Activated CD4-positive, alpha-beta T cell treated with anti-CD3 and anti-CD28 coated beads for 36 hours (primary cell): ENCODE measurements at regions not wholly inside any gene's neighbourhood (a gene's known extent, or its start where the extent isn't known, plus 50 kb on each side); places are given as distances from the start of the nearest gene placed in this dataset.

Experiments
- ATAC-seq: fragments of 200-7000 bp; cut with Tn5 transposase; one replicate; pipeline ENCODE4 v1.10.0; 2021; ENCODE audit warnings: mild to moderate bottlenecking, moderate library complexity
- CTCF ChIA-PET: fragments of 350-600 bp; sonication (Branson Sonifier 250); formaldehyde crosslinking; loops from one replicate; lab custom pipeline; 2021; ENCODE audit warnings: antibody characterized with exemption; lab: Charles Lee
- POLR2A ChIA-PET: fragments of 350-600 bp; sonication (Branson Sonifier 250); formaldehyde crosslinking; loops from one replicate; lab custom pipeline; 2021; ENCODE audit warnings: antibody characterized with exemption, inconsistent platforms; lab: Charles Lee
- DNase-seq: peaks from one replicate; pipeline ENCODE4 v3.0.0-alpha.2; 2020
- H3K27ac Mint-ChIP-seq: one replicate; pipeline ENCODE4 v1.8.0; 2021; ENCODE audit warnings: mixed read lengths
- H3K27me3 Mint-ChIP-seq: one replicate; pipeline ENCODE4 v1.8.0; 2021; ENCODE audit warnings: mixed read lengths
- H3K36me3 Mint-ChIP-seq: one replicate; pipeline ENCODE4 v1.8.0; 2021; ENCODE audit warnings: low read depth, mixed read lengths
- H3K4me1 Mint-ChIP-seq: one replicate; pipeline ENCODE4 v1.8.0; 2021; ENCODE audit warnings: mixed read lengths
- H3K4me3 Mint-ChIP-seq: one replicate; pipeline ENCODE4 v1.8.0; 2021; ENCODE audit warnings: mild to moderate bottlenecking, moderate library complexity, mixed read lengths
- H3K9me3 Mint-ChIP-seq: one replicate; pipeline ENCODE4 v1.8.0; 2021; ENCODE audit warnings: low read depth, mixed read lengths
- intact Hi-C, 2 experiments: fragments of 100-400 bp; cut with DNase I in 1 of 2; cut with micrococcal nuclease in 1 of 2; formaldehyde crosslinking; loops; one replicate each; pipeline versions ENCODE4 v1.14.2 to v1.15.1; 2022 to 2024; cut with DNase I, micrococcal nuclease

- H3K27ac Mint-ChIP-seq, result no peak overlapping the region
- DNase-seq (no peak), ATAC-seq (no peak)
- H3K4me1 Mint-ChIP-seq, result no peaks in the 10 kb centered on the region
- no peaks in the 10 kb centered on the region for H3K36me3 Mint-ChIP-seq
- H3K4me3 Mint-ChIP-seq, result no peak overlapping the region
- no peaks in the 10 kb centered on the region for H3K27me3 Mint-ChIP-seq
- CTCF ChIA-PET, result no interaction called here
- POLR2A ChIA-PET, result no interaction called here
- intact Hi-C loops, result no loop called here
- H3K9me3 Mint-ChIP-seq, result no peaks in the 10 kb centered on the region
Measured at GRCh38 chr9:16329671-16330113, 540.8 kb downstream of the BNC2 start.

GRCh38 chr9:16331031-16331430, 539.4 kb downstream of the BNC2 start:
- CTCF ChIA-PET, result no interaction called here
- Mint-ChIP-seq H3K27ac (no peak overlapping the region), H3K27me3 (no peaks in the 10 kb centered on the region), H3K4me1 (no peaks in the 10 kb centered on the region), H3K4me3 (no peak overlapping the region), H3K9me3 (no peaks in the 10 kb centered on the region), H3K36me3 (no peaks in the 10 kb centered on the region)
- no peak for DNase-seq
- intact Hi-C loops, result no loop called here
- ATAC-seq, result no peak
- POLR2A ChIA-PET, result no interaction called here

GRCh38 chr9:16331527-16331926, 538.9 kb downstream of the BNC2 start:
- H3K9me3 Mint-ChIP-seq, result no peaks in the 10 kb centered on the region
- ATAC-seq, result no peak
- no peaks in the 10 kb centered on the region for H3K36me3 Mint-ChIP-seq
- no peak overlapping the region for H3K4me3 Mint-ChIP-seq
- no peaks in the 10 kb centered on the region for H3K4me1 Mint-ChIP-seq
- CTCF ChIA-PET, result no interaction called here
- intact Hi-C loops, result no loop called here
- H3K27me3 Mint-ChIP-seq, result no peaks in the 10 kb centered on the region
- DNase-seq, result no peak
- no peak overlapping the region for H3K27ac Mint-ChIP-seq
- POLR2A ChIA-PET, result no interaction called here

DNA sequence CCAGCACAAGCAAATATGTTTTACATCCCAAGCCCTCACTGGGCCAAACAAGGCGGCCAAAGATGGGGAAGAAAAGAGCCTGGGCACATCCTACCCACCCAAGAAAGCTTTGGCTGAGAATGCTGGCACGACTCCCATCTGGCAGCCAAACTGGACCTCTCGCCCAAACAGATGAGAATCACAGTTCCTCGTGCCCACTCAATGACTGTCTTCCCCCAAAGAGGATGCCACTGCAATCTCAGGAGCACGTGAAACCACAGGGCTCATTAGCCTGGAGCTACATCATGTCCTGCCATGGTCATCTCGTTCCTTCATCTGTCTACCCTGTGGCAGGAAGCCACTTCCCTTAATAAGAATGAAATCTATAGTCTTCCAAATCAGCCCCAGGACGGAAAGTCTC, 536.8 kb downstream of the BNC2 start:
- intact Hi-C loops, result no loop called here
- Mint-ChIP-seq H3K4me1 (no peaks in the 10 kb centered on the region), H3K36me3 (no peaks in the 10 kb centered on the region), H3K4me3 (no peak overlapping the region), H3K9me3 (no peaks in the 10 kb centered on the region), H3K27ac (no peak overlapping the region), H3K27me3 (no peaks in the 10 kb centered on the region)
- ChIA-PET POLR2A (no interaction called here), CTCF (no interaction called here)
- DNase-seq, result no peak
- no peak for ATAC-seq

GRCh38 chr9:16335788-16336580, 534.5 kb downstream of the BNC2 start:
- no peak overlapping the region for H3K4me3 Mint-ChIP-seq
- intact Hi-C loops, result no loop called here
- POLR2A ChIA-PET, result no interaction called here
- no peak for ATAC-seq
- no peak overlapping the region for H3K27ac Mint-ChIP-seq
- H3K9me3 Mint-ChIP-seq, result no peaks in the 10 kb centered on the region
- no peak for DNase-seq
- no peaks in the 10 kb centered on the region for H3K4me1 Mint-ChIP-seq
- no peaks in the 10 kb centered on the region for H3K36me3 Mint-ChIP-seq
- CTCF ChIA-PET, result no interaction called here
- H3K27me3 Mint-ChIP-seq, result no peaks in the 10 kb centered on the region

DNA sequence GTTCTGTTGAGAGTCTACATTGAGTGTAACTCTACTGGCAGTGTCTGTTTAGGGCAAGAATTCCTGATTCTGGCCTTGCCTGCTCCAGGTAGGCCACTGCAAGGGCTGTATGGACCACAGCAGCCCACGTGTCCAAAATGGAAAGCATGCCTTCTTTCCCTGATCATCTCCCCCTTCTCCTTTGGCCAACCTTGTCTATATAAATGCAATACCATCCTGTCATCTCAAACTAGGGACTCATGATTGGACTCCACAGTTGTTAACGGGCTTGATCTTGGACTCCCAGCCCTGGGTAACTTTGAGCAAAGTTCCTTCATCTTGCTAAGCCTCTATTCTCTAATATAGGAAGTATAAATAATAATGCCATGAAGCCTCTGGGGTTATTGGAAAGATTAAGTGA, 533.6 kb downstream of the BNC2 start:
- CTCF ChIA-PET, result no interaction called here
- Mint-ChIP-seq H3K36me3 (no peaks in the 10 kb centered on the region), H3K27me3 (no peaks in the 10 kb centered on the region), H3K9me3 (no peaks in the 10 kb centered on the region), H3K4me3 (no peak overlapping the region), H3K4me1 (no peaks in the 10 kb centered on the region), H3K27ac (no peak overlapping the region)
- POLR2A ChIA-PET, result no interaction called here
- no peak for DNase-seq
- ATAC-seq, result no peak
- intact Hi-C loops, result no loop called here

GRCh38 chr9:16337322-16338029, 533.0 kb downstream of the BNC2 start:
- Mint-ChIP-seq H3K9me3 (no peaks in the 10 kb centered on the region), H3K27ac (no peak overlapping the region), H3K4me1 (no peaks in the 10 kb centered on the region), H3K27me3 (no peaks in the 10 kb centered on the region), H3K36me3 (no peaks in the 10 kb centered on the region), H3K4me3 (no peak overlapping the region)
- DNase-seq (no peak), ATAC-seq (no peak)
- ChIA-PET POLR2A (no interaction called here), CTCF (no interaction called here)
- intact Hi-C loops, result no loop called here

DNA sequence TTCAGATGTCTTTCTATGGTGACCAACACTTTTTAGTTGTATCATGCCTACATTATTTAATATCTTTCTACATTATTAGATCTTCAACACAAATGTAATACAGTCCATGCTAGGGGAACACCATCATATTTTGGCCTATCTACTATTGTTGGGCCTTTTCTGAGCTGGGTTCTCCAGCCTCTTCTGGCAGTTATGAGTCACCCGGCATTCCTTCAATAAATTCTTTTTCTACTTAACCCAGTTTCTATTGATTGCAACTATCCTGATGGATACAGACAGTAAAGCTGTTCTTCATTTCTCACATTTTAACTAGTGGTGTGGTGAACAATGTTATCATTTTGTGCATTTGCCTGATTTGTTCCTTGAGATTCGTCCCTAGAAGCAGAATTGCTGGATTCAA, 529.3 kb downstream of the BNC2 start:
- Mint-ChIP-seq H3K4me1 (no peaks in the 10 kb centered on the region), H3K27ac (no peak overlapping the region), H3K27me3 (no peaks in the 10 kb centered on the region), H3K4me3 (no peak overlapping the region), H3K36me3 (no peaks in the 10 kb centered on the region), H3K9me3 (no peaks in the 10 kb centered on the region)
- POLR2A ChIA-PET, result no interaction called here
- CTCF ChIA-PET, result no interaction called here
- intact Hi-C loops, result no loop called here
- DNase-seq (no peak), ATAC-seq (no peak)

DNA sequence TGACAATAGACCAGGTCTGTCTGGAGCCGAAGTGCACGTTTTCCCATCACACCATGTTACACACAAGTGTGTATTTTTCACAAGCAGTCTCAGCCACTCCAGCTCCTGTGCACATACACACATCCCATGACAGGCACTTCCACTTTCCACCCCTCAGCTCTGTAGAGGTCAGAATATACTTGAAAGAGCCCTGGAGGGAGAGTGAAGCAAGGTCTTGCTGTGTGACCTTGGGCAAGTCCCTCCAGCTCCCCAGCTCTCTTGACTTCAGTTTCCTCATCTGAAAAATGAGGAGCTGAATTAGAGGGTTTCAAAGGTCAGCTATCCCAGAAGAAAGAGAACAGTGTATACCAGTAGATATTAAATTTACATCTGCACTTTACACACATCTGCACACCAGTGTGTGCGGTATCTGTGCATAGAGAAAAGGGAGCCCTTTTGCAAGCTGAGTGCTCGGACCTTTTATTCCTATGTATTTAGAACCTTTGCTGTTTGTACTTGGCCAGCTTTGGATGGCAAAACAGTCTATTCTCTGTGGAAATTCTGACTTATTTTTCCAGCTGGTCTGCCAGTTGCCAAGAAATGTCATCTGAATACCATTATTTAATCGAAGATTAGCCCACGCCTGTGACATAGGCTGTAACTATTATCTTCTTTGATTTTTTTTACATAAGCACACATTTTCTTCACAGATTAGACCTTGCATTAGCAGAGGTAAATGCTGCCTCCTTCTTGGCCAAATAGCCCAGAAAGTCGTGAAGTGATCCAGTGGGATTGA, 528.0 kb downstream of the BNC2 start:
- CTCF ChIA-PET, result interaction anchor here (0.8 kb wide), 1 partner anchor 17 kb away, joined by 3 read pairs; no protein-coding TSS in a partner anchor

GRCh38 chr9:16343249-16344237, 526.9 kb downstream of the BNC2 start:
- Mint-ChIP-seq H3K4me3 (no peak overlapping the region), H3K9me3 (no peaks in the 10 kb centered on the region), H3K36me3 (no peaks in the 10 kb centered on the region), H3K4me1 (no peaks in the 10 kb centered on the region), H3K27me3 (no peaks in the 10 kb centered on the region), H3K27ac (no peak overlapping the region)
- CTCF ChIA-PET, result no interaction called here
- POLR2A ChIA-PET, result no interaction called here
- intact Hi-C loops, result no loop called here
- DNase-seq (no peak), ATAC-seq (no peak)

More for the DNA sequence above, 528.0 kb downstream of the BNC2 start:
- Mint-ChIP-seq H3K4me1 (no peaks in the 10 kb centered on the region), H3K36me3 (no peaks in the 10 kb centered on the region), H3K27me3 (no peaks in the 10 kb centered on the region), H3K4me3 (no peak overlapping the region), H3K27ac (no peak overlapping the region), H3K9me3 (no peaks in the 10 kb centered on the region)
- ATAC-seq (no peak), DNase-seq (no peak)
- intact Hi-C loops, result no loop called here
- POLR2A ChIA-PET, result no interaction called here

DNA sequence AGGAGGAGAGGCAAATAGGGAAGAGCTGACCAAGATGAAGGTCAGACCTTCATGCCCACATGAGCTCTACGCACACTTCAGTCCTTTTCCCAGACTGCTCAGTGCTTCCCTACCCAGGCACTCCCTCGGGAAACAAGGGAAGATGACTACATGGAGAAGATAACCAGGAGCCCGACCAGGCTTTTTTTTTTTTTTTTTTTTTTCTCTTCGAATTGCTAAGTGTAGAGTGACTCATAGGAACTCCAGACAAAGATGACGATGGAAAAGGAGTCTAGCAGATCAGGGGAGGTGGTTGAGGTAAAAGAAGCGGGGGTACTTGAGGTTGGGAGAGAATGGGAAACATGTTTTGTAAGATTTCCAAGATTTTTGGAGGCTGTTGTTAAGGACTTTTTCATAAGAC, 526.1 kb downstream of the BNC2 start:
- DNase-seq (no peak), ATAC-seq (no peak)
- H3K27me3 Mint-ChIP-seq, result no peaks in the 10 kb centered on the region
- no peaks in the 10 kb centered on the region for H3K4me1 Mint-ChIP-seq
- no peaks in the 10 kb centered on the region for H3K9me3 Mint-ChIP-seq
- no peaks in the 10 kb centered on the region for H3K36me3 Mint-ChIP-seq
- intact Hi-C loops, result no loop called here
- H3K27ac Mint-ChIP-seq, result no peak overlapping the region
- ChIA-PET CTCF (no interaction called here), POLR2A (no interaction called here)
- H3K4me3 Mint-ChIP-seq, result no peak overlapping the region
